ENCODE measurements at regions not wholly inside any gene's neighbourhood (a gene's known extent, or its start where the extent isn't known, plus 50 kb on each side); places are given as distances from the start of the nearest gene placed in this dataset.
"Not testable (repeated sequence)": the region's sequence is repeated elsewhere in the genome, so short reads cannot be mapped to it uniquely, and the experiment has no call there.

DNA sequence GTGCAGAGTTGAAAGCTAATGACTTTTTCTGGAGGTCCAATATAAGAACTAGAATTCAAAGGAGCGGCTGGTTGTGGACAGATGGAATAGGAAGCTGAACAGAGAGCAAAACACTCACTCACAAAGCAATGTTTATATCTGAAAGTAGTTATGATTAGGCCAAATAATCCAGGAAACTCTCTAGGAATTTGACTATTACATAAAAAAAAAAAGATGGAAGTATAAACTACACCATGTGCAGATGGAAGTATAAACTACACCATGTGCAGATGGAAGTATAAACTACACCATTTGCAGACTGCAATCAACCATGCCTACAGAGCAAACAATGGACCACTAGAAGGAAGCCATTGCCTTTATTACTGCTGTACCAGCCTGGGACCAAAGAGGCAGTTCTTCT lies 771.1 kb downstream of the BRINP3 start:
- no peak for DNase-seq

GRCh38 chr1:189708674-189709073 lies 769.0 kb downstream of the BRINP3 start:
- peak in 1 of 2 experiments; percentile 16 for DNase-seq

DNA sequence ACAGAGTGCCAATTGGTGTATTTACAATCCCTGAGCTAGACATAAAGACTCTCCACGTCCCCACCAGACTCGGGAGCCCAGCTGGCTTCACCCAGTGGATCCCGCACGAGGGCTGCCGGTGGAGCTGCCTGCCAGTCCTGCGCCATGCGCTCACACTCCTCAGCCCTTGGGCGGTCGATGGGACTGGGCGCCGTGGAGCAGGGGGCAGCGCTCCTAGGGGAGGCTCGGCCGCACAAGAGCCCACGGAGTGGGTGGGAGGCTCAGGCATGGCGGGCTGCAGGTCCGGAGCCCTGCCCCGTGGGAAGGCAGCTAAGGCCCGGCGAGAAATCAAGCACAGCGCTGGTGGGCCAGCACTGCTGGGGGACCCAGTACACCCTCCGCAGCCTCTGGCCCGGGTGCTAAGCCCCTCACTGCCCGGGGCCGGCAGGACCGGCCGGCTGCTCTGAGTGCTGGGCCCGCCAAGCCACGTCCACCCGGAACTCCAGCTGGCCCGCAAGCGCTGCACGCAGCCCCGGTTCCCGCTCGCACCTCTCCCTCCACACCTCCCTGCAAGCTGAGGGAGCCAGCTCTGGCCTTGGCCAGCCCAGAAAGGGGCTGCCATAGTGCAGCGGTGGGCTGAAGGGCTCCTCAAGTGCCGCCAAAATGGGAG lies 759.4 kb downstream of the BRINP3 start:
- not testable (repeated sequence) for DNase-seq

DNA sequence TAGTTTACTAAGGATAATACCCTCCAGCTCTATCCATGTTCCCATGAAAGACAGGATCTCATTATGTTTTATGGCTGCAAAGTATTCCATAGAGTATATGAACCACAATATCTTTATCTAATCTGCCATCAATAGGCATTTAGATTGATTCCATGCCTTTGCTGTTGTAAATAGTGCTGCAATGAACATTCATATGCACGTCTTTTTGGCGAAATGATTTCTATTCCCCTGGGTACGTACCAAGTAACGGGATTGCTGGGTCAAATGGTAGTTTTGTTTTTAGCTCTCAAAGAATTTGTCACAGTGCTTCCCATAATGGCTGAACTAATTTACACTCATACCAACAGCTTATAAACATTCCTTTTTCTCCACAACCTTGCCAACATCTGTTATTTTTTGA lies 750.9 kb downstream of the BRINP3 start:
- no peak for DNase-seq

DNA sequence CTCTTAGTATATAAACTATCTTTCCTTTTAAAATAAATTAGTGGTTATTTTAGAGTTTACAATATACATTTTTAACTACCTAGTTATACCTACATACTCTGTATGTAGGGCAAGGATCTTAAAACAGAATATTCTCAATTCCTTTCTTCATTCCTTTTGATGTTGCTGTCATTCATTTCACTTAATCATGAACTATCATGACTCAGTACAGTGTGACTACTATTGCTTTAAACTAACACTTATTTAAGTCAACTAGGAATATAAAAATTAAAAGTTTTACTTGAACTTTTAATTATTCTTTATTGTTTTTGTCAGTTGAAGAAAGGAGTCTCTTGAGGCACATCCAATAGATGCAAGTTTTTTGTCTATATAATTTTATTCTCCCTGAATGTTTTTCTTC lies 726.4 kb downstream of the BRINP3 start:
- no peak for DNase-seq

DNA sequence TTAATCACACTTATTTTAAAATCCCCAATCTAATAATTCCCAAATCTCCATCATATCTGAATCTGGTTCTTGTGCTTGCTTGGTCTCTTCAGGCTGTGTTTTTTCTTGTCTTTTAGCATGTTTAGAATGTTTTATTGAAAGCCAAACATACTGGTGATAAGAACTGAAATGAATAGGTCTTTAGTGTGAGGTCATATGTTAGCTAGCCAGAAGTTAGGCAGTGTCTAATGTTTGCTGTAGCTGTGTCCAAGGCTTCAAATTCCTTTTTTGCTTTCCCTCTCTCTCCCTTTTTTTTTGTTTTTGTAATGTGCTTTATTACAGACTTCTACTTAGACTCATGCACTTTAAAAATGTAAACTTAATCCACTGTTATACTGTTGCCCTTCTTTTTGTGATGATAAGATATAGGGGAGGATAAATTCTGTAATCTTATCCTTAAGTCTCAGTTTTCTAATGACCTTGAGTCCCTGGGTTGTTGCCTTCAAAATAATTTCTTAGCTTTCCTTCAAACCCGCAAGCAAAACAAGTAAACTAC lies 725.1 kb downstream of the BRINP3 start:
- no peak for DNase-seq

- not testable (repeated sequence) for DNase-seq
These were observed 722.6 kb downstream of the BRINP3 start for GRCh38 chr1:189755100-189755499.

DNA sequence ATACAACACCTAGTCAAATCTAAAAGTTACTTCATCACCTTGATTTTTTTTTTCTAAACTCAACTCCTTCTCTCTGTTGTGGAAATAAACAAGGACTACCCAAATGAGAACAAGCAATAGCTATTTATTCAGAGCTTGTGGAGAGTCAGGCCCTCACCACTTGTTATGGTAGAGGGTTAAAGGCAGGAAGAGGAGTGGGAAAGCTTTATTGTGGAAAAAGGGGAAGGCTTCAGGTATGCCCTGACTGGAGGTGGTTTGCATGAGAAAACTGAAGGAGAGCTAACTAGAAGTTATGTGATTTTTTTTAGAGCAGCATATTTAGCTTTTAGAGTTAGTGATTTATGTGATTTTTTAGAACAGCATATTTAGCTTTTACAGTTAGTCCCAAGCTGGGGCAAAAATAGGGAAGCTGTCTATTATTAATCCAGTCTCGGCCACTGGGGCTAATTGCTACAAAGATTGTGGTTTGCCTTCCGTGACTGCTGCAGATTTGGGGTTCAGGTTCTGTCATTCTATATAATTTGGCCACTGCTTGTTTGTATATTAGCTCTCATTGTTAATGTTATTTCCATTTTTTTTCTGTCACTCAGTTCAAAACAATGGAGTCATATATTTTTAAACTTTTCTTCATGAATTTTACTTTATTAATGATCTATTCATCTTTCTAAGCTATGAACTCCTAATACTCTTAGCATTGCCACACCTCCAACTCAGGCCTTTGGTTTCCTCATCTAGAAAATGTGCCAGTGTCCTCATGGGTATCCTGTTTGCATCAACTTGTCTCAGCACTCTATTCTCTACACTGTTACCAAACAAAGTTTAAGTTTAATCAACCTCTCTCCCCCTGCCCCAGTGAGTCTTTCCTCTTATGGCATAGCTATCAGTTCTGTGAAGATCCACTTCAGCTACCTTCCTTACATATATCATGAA lies 713.0 kb downstream of the BRINP3 start:
- no peak for DNase-seq

DNA sequence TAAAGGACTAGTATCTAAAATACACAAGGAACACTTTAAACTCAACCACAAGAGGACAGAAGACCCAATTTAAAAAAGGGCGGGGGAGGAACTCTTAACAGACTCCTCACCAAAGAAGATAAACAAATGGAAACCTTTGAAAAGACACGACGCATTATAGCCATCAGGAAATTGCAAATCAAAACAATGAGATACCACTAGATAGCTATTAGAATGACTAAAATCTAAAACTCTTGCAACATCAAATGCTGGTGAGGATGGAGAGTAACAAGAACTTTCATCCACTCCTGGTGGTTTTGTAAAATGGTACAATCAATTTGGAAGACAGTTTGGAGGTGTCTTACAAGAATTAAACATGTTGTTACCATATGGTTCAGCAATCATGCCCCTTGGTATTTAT lies 708.2 kb downstream of the BRINP3 start:
- no peak for DNase-seq

- DNase-seq, result no peak
These were observed 702.9 kb downstream of the BRINP3 start for GRCh38 chr1:189774721-189775287.

DNA sequence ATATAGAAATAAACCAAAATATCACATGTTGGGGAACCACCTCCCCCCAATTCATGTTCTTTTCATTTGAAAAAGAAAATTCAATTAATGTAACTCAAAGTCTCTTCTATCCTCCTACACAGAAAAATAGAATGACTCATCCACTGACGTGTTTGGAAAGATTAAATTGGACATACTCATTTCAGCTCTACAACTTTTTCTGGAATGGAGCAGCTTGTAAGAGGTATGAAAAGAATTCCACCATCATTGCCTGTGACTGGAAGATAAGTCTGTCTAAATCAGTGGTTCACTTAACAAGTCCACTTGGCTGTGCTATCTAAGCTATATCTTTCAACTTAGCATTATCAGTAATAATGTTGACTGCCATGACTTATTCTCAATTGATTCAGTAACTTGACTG lies 702.3 kb downstream of the BRINP3 start:
- no peak for DNase-seq

GRCh38 chr1:189779034-189779433 lies 698.6 kb downstream of the BRINP3 start:
- no peak for DNase-seq

- no peak for DNase-seq
These were observed 695.4 kb downstream of the BRINP3 start for GRCh38 chr1:189782295-189782694.

DNA sequence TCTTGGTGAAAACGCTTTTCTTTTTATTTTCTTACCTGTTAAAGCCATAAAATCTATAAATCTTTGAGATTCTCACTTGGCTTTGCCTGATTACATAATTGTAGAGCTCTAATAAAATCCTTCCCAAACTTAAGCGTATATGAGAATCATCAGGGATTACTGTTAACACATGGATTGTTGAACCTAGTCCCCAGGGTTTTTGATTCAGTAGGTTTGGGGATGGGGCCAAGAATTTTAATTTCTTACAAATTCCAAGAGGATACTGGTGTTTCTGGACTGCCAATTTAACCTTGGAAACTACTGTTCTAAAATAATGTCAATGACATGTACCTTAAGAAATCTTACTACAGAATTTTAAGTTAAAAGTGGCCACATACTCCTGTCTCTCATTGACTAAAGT lies 694.2 kb downstream of the BRINP3 start:
- no peak for DNase-seq

- DNase-seq, result no peak
These were observed 690.9 kb downstream of the BRINP3 start for GRCh38 chr1:189786761-189787160.

DNA sequence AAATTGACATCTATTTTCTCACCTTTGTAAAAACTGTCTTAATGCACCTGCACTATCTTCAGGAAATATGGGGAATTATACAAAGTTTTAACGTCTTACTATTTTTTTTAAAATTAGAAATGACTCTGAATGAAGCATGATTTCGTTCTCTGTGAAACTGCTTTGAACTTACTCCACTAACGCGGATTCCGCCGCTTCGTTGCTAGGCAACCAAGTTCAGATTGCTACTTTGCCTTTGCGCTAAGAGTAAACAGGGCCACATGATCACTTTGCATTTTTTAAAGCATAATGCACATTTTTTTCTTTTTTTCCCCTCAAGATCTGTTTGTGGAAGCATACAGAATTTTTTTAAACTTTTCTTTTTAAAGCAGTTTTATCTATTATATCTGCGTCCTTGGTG lies 690.5 kb downstream of the BRINP3 start:
- DNase-seq, result no peak

DNA sequence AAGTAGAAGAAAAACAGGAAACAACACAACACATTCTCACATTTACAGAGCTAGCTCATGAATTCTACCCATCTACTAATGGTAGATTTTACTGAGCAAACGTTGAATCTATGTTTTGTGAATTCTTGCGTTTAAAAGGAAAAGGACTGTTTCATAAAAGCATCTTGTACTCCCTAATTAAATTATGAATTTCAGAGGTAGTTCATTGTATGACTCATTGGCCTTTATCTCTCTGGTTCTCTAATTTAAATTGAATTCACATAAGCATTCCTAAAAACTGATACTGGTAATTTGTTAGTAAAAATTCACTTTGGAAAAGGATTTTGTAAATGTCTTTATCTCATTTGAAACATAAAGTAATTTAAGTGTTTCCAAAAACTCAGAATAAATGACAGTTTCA lies 687.3 kb downstream of the BRINP3 start:
- DNase-seq, result no peak

DNA sequence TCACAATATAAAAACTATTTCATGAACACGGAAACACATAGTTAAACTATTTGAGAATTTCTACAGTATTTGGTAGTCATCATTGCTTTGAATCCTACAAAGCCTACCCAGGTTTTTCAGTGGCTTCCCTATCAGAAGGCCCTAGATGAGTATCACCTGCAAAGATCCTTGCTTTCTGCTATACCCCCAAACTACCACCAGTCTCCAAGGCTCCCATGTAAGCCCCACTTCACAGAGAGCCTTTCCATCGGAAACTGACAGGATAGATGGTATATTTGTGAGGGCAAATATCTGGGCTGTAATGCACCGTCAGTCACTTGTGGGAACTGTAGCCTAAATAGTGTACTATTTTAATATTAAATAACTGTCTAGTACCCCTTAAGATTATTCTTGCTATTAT lies 674.3 kb downstream of the BRINP3 start:
- no peak for DNase-seq

- no peak for DNase-seq
These were observed 673.3 kb downstream of the BRINP3 start for GRCh38 chr1:189804352-189804751.

DNA sequence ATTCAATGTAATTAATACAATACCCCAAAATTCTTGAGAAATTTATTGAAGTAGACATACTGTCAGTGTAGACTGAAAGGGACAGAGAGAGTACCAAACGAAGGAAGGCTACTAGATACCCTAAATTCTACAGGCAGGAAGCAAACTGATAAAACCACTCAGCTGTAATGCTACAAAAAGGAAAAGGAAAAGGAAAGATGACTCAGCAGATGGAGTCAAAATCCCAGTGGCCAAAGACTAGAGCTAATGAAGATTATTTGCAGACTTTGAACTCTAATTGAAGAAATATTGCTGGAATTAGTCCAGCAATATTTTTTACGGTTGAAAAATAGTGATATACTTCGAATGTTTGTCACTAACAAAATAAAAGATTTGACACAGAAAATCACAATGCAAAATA lies 671.9 kb downstream of the BRINP3 start:
- no peak for DNase-seq

DNA sequence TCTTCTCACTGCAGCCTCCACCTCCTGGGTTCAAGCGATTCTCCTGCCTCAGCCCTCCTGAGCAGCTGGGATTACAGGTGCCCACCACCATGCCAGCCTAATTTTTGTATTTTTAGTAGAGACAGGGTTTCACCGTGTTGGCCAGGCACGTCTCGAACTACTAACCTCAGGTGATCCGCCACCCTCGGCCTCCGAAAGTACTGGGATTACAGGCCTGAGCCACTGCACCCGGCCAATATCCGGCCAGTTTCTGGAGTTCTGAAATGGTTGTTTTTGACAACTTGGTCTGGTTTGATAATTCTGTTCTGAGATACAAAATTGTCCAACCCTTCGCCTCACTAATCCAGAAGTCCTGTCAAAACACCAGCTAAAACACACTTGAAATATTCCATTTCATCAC lies 667.0 kb downstream of the BRINP3 start:
- not testable (repeated sequence) for DNase-seq

DNA sequence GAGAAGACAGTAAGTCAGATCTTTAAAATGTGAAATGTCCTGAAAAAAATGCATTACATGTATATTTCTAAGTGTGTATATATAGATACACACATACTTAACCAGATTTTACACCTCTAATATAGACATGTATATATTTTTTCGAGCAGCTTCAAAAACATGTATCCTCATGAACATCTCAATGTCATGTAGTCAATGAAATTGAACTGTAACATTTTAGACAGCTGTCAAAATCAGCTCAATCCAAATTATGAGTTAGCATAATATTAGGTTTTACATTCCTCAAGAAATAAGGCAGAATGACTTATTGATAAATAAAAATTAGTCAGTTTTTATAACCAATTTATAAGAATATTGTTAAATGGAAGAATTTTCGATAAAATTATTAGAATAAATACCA lies 665.7 kb downstream of the BRINP3 start:
- no peak for DNase-seq

GRCh38 chr1:189816558-189816957 lies 661.1 kb downstream of the BRINP3 start:
- DNase-seq, result no peak

DNA sequence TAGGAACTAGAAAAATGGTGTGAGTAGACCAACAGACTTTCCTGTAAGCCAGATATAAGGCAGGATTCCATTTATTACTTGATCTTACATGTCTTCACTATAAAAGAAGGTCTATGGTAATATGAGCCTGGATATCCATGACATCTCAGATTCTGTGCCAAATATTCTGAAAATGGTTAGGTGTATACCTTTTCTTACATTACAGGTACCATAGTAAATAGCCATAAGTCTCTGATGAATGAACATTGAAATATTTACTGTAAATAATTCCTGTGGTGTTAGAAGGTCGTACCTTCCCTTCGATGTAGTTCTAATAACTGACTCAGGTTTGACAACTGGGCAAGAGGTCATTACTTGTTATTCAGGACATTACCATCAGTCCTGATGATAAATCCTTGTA lies 657.9 kb downstream of the BRINP3 start:
- DNase-seq, result no peak
